ENCODE measurements at regions not wholly inside any gene's neighbourhood (a gene's known extent, or its start where the extent isn't known, plus 50 kb on each side); places are given as distances from the start of the nearest gene placed in this dataset.

DNA sequence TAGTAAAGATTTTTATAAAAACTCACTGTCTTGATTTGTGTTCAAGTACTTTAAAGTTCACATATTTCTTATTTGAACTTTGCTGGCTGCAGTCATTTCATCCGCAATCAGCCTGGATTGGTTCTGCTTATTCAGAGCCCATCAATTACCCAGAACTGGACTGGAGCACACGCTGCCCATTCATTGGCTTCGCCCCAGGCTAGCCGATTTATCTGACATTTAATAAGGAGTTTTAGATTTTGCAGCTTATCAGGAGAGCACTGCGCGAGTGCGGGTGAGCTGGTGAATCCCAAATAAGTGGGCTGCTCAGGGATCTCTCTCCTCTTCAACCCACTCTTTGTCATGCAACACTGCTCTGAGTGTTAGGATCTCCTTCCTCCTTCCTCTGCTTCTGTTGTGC, 166.0 kb upstream of the GPR26 start:
- no peak overlapping the region for H3K9ac ChIP-seq
- 0 out of 2 replicates have a peak overlapping the region, but pooled peaks have one; percentile 15 for H3K27ac ChIP-seq
- peaks cover 100% of the 10 kb centered on the region for H3K4me1 ChIP-seq
- no peaks in the 10 kb centered on the region for H4K20me1 ChIP-seq
- H3K4me3 ChIP-seq = no peak overlapping the region
- peak overlapping the region; percentile 31 for H3K4me2 ChIP-seq
- H3K27me3 ChIP-seq = no peaks in the 10 kb centered on the region
- H3K9me3 ChIP-seq = peaks cover 8% of the 10 kb centered on the region
- TF ChIP-seq Cebpa-rat (IDR thresholded peaks at IDR 0.05) = no peak
- H3K36me3 ChIP-seq = no peaks in the 10 kb centered on the region

- peaks cover 100% of the 10 kb centered on the region for H3K4me1 ChIP-seq
- H3K36me3 ChIP-seq = no peaks in the 10 kb centered on the region
- H3K9ac ChIP-seq = no peak overlapping the region
- H3K27me3 ChIP-seq = no peaks in the 10 kb centered on the region
- no peak for TF ChIP-seq Cebpa-rat (IDR thresholded peaks at IDR 0.05)
- no peaks in the 10 kb centered on the region for H4K20me1 ChIP-seq
- peak overlapping the region; percentile 31 for H3K4me2 ChIP-seq
- H3K4me3 ChIP-seq = no peak overlapping the region
- H3K9me3 ChIP-seq = peaks cover 8% of the 10 kb centered on the region
- no peak overlapping the region for H3K27ac ChIP-seq
Measured at GRCh38 chr10:123501148-123501547, 165.0 kb upstream of the GPR26 start.

DNA sequence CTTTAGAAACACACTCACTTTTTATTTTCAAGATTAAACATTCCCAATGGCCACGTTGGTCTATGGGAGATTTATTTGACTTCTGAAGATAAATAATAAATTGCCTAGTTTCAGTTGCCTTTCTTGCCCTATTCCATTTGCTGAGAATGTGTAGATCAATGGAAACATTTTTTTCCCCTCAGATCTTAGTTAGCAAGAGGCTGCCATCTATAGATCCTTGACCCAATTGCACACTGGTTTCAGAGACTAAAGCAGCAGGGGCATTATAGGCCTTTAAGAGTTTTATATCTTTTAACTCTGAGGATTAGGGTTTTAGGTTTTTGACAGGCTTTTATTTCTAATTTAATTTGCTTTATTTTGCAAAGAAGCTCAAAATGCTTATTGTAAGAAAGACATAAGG, 163.2 kb upstream of the GPR26 start:
- Histone ChIP-seq H3K36me3 (no peaks in the 10 kb centered on the region), H3K27ac (peak overlapping the region; percentile 77), H3K4me3 (no peak overlapping the region), H3K9me3 (peaks cover 11% of the 10 kb centered on the region), H3K4me2 (peak overlapping the region; percentile 62), H3K4me1 (peaks cover 100% of the 10 kb centered on the region), H3K9ac (no peak overlapping the region; the same call in 1 of the 2 replicates), H4K20me1 (no peaks in the 10 kb centered on the region), H3K27me3 (no peaks in the 10 kb centered on the region)
- no peak for TF ChIP-seq Cebpa-rat (IDR thresholded peaks at IDR 0.05)

DNA sequence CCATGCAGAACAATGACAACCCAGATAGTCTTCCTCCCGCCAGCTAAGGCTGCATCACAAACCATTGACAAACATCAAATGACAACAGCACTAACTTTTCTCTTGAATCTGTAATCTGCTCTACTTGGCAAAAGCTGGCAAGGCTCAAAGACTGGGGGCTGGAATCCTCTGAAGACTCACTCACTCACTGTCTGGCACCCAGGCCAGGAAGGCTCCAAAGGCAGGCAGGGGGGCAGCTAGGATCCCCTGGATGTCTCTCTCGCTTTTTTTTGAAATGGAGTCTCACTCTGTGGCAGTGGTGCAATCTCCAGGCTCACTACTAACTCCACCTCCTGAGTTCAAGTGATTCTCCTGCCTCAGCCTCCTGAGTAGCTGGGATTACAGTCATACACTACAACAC, 159.7 kb upstream of the GPR26 start:
- H3K9ac ChIP-seq = peak overlapping the region; percentile 38
- no peak for TF ChIP-seq Cebpa-rat (IDR thresholded peaks at IDR 0.05)

GRCh38 chr10:123507298-123507697, 158.9 kb upstream of the GPR26 start:
- H3K4me2 ChIP-seq = peak overlapping the region; percentile 62
- no peak overlapping the region for H3K4me3 ChIP-seq
- no peaks in the 10 kb centered on the region for H3K36me3 ChIP-seq
- H4K20me1 ChIP-seq = no peaks in the 10 kb centered on the region
- no peak overlapping the region for H3K9ac ChIP-seq
- H3K9me3 ChIP-seq = peaks cover 15% of the 10 kb centered on the region
- H3K27ac ChIP-seq = peak overlapping the region; percentile 77
- H3K4me1 ChIP-seq = peaks cover 81% of the 10 kb centered on the region
- no peak for TF ChIP-seq Cebpa-rat (IDR thresholded peaks at IDR 0.05)
- H3K27me3 ChIP-seq = no peaks in the 10 kb centered on the region

More for the DNA sequence above, 159.7 kb upstream of the GPR26 start:
- H3K9me3 ChIP-seq = peaks cover 15% of the 10 kb centered on the region
- H4K20me1 ChIP-seq = no peaks in the 10 kb centered on the region
- H3K4me3 ChIP-seq = no peak overlapping the region
- peaks cover 87% of the 10 kb centered on the region for H3K4me1 ChIP-seq
- H3K4me2 ChIP-seq = peak overlapping the region; percentile 62
- peak overlapping the region; percentile 77 for H3K27ac ChIP-seq
- no peaks in the 10 kb centered on the region for H3K27me3 ChIP-seq
- no peaks in the 10 kb centered on the region for H3K36me3 ChIP-seq

- Histone ChIP-seq H4K20me1 (no peaks in the 10 kb centered on the region), H3K36me3 (no peaks in the 10 kb centered on the region), H3K4me3 (no peak overlapping the region), H3K9ac (no peak overlapping the region), H3K4me2 (peak overlapping the region; percentile 6; the same call in 1 of the 2 replicates), H3K9me3 (peaks cover 15% of the 10 kb centered on the region), H3K4me1 (peaks cover 69% of the 10 kb centered on the region), H3K27ac (peak overlapping the region; percentile 77; the same call in 1 of the 2 replicates), H3K27me3 (no peaks in the 10 kb centered on the region)
- no peak for TF ChIP-seq Cebpa-rat (IDR thresholded peaks at IDR 0.05)
Measured at GRCh38 chr10:123509338-123509737, 156.8 kb upstream of the GPR26 start.

- H3K36me3 ChIP-seq = no peaks in the 10 kb centered on the region
- H3K4me3 ChIP-seq = no peak overlapping the region
- peaks cover 60% of the 10 kb centered on the region for H3K4me1 ChIP-seq
- H4K20me1 ChIP-seq = no peaks in the 10 kb centered on the region
- H3K9ac ChIP-seq = no peak overlapping the region
- peak overlapping the region; percentile 29; the same call in 1 of the 2 replicates for H3K4me2 ChIP-seq
- peak overlapping the region; percentile 31; the same call in 1 of the 2 replicates for H3K27ac ChIP-seq
- peaks cover 10% of the 10 kb centered on the region for H3K9me3 ChIP-seq
- TF ChIP-seq Cebpa-rat (IDR thresholded peaks at IDR 0.05) = no peak
- H3K27me3 ChIP-seq = no peaks in the 10 kb centered on the region
Measured at GRCh38 chr10:123512901-123513775, 153.0 kb upstream of the GPR26 start.

DNA sequence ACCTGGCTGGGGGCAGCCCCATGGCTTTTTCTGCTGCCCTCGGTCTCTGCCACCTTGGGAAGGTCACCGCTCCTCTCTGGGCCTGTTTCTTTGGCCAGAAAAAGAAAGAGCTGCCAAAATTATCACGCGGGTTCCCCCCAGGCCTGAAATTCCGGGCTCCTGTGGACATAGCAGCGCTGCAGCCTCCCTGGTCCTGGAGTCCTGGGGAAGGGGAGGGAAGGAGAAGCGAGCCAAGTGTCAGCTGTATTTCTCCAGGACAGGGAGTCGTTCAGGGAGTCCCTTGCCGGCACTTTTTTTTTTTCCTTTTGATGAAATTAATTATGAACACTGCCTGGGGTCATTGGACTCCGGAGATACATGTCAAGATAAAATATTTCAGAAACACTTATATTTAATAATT, 152.3 kb upstream of the GPR26 start:
- no peak overlapping the region for H3K9ac ChIP-seq
- TF ChIP-seq Cebpa-rat (IDR thresholded peaks at IDR 0.05) = no peak

GRCh38 chr10:123514996-123515395, 151.2 kb upstream of the GPR26 start:
- TF ChIP-seq Cebpa-rat (IDR thresholded peaks at IDR 0.05) = no peak

More for the DNA sequence above, 152.3 kb upstream of the GPR26 start:
- H3K36me3 ChIP-seq = no peaks in the 10 kb centered on the region
- H3K9me3 ChIP-seq = peaks cover 7% of the 10 kb centered on the region
- H3K27ac ChIP-seq = peak overlapping the region; percentile 25; the same call in 1 of the 2 replicates
- no peak overlapping the region for H3K4me3 ChIP-seq
- no peaks in the 10 kb centered on the region for H3K27me3 ChIP-seq
- H3K4me1 ChIP-seq = peaks cover 60% of the 10 kb centered on the region
- no peak overlapping the region for H3K4me2 ChIP-seq
- H4K20me1 ChIP-seq = no peaks in the 10 kb centered on the region

GRCh38 chr10:123515661-123516060, 150.5 kb upstream of the GPR26 start:
- peaks cover 57% of the 10 kb centered on the region for H3K4me1 ChIP-seq
- peak overlapping the region; percentile 37; the same call in 1 of the 2 replicates for H3K4me2 ChIP-seq
- H3K9ac ChIP-seq = no peak overlapping the region
- peaks cover 4% of the 10 kb centered on the region; the same call in 1 of the 2 replicates for H3K9me3 ChIP-seq
- no peaks in the 10 kb centered on the region for H3K36me3 ChIP-seq
- 0 out of 2 replicates have a peak overlapping the region, but pooled peaks have one; percentile 2 for H3K27ac ChIP-seq
- H3K4me3 ChIP-seq = no peak overlapping the region
- no peaks in the 10 kb centered on the region for H4K20me1 ChIP-seq
- no peaks in the 10 kb centered on the region for H3K27me3 ChIP-seq
- TF ChIP-seq Cebpa-rat (IDR thresholded peaks at IDR 0.05) = no peak

More at GRCh38 chr10:123514996-123515395, 151.2 kb upstream of the GPR26 start:
- H3K9me3 ChIP-seq = peaks cover 4% of the 10 kb centered on the region; the same call in 1 of the 2 replicates
- no peak overlapping the region for H3K9ac ChIP-seq
- no peak overlapping the region for H3K4me3 ChIP-seq
- no peaks in the 10 kb centered on the region for H3K27me3 ChIP-seq
- no peak overlapping the region for H3K4me2 ChIP-seq
- no peaks in the 10 kb centered on the region for H3K36me3 ChIP-seq
- peaks cover 62% of the 10 kb centered on the region for H3K4me1 ChIP-seq
- no peaks in the 10 kb centered on the region for H4K20me1 ChIP-seq
- no peak overlapping the region for H3K27ac ChIP-seq

Measured in BLaER1 (cell line).